K562 (cell line): ENCODE measurements at regions not wholly inside any gene's neighbourhood (a gene's known extent, or its start where the extent isn't known, plus 50 kb on each side); places are given as distances from the start of the nearest gene placed in this dataset.

Experiments used
- ATF2 ChIP-seq: sonication (generic); formaldehyde crosslinking; IDR thresholded peaks from 2 replicates; pipeline ENCODE4 v1.8.1; 2022; ENCODE audit warnings: missing genetic modification reagents
- E2F8 ChIP-seq: fragments of 450-650 bp; IDR thresholded peaks from 2 replicates; pipeline ENCODE4 v1.7.1; 2018; ENCODE audit warnings: mild to moderate bottlenecking, low read depth; ENCODE audit not compliant: partially characterized antibody
- FOXA1 ChIP-seq: fragments of 450-650 bp; IDR thresholded peaks from 2 replicates; pipeline ENCODE4 v1.6.1; 2016; ENCODE audit warnings: mild to moderate bottlenecking, borderline replicate concordance
- FOXK2 ChIP-seq, 2 experiments: fragments of 450-650 bp; IDR thresholded peaks in 1 of 2; conservative IDR thresholded peaks in 1 of 2; 2 replicates each; pipeline ENCODE4 v1.6.1; 2016; ENCODE audit warnings: low read depth in 2 of 2, mild to moderate bottlenecking in 1 of 2
- GABPA ChIP-seq: fragments of 200-800 bp; sonication (Bioruptor generic); conservative IDR thresholded peaks from 2 replicates; pipeline ENCODE4 v1.6.1; 2016; ENCODE audit warnings: low read depth, missing genetic modification characterization, missing compliant biosample characterization
- KDM1A ChIP-seq, 2 experiments: fragments of 450-650 bp; IDR thresholded peaks; 2 replicates each; pipeline ENCODE4 v1.6.1; 2016; ENCODE audit warnings: mild to moderate bottlenecking in 2 of 2
- NFYB ChIP-seq: IDR thresholded peaks from 2 replicates; pipeline ENCODE4 v1.6.1; 2011; ENCODE audit warnings: mild to moderate bottlenecking, moderate library complexity; ENCODE audit not compliant: insufficient read length; ENCODE audit errors: extremely low read depth
- RBFOX2 ChIP-seq: fragments of 200-400 bp; formaldehyde crosslinking; IDR thresholded peaks from 2 replicates; pipeline ENCODE4 v1.6.1; 2017; ENCODE audit warnings: low read depth, mild to moderate bottlenecking, low read length, moderate library complexity
- ZNF12 ChIP-seq: sonication (generic); formaldehyde crosslinking; IDR thresholded peaks from 2 replicates; pipeline ENCODE4 v1.4.0; 2020; ENCODE audit warnings: mild to moderate bottlenecking, missing genetic modification reagents
- TF ChIP-seq, protein P1 (sequence below), 3 experiments: IDR thresholded peaks in 2 of 3; conservative IDR thresholded peaks in 1 of 3; 2 replicates each; pipeline ENCODE4 v1.5.1; 2011 to 2012; ENCODE audit warnings: low read length in 3 of 3, mild to moderate bottlenecking in 3 of 3, control low read depth in 2 of 3, improper control_type of control experiment in 1 of 3, inconsistent platforms in 1 of 3, low read depth in 1 of 3, mixed read lengths in 1 of 3, moderate library complexity in 1 of 3; ENCODE audit not compliant: insufficient read depth in 2 of 3

DNA sequence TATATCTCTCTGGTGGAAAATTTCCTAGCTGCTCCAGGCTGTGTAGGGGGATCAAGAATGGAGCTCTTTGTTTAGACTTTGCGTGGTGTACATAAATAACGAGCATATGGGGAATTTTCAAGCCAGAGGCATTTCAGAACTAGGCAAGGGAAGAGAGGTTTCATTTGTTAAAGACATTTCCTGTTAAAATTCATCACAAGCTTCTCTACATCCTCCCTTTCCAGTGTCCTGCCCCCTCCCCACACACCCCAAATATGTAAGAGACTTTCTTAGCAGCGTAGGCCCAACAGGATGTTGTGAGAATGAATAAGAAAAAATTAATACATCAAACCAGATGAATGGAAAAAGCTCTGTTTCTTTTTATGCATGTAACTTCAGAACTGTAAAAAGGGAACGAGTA lies 150.3 kb downstream of the GPBP1 start:
- TF ChIP-seq ATF2 (CRISPR knock-in tag): no peak
- no peak for TF ChIP-seq KDM1A (IDR thresholded peaks at IDR 0.05)
- no peak for TF ChIP-seq GABPA (tag)
- no peak for TF ChIP-seq ZNF12 (CRISPR knock-in tag)
- TF ChIP-seq FOXA1: no peak
- TF ChIP-seq FOXK2 (conservative IDR thresholded peaks at IDR 0.05 in 1 of 2, IDR thresholded peaks at IDR 0.05 in 1 of 2; ENCODE audit: low read depth in 2 of 2): no peak
- no peak for TF ChIP-seq E2F8
- no peak for TF ChIP-seq NFYB
- no peak for TF ChIP-seq RBFOX2
- TF ChIP-seq, protein P1, sequence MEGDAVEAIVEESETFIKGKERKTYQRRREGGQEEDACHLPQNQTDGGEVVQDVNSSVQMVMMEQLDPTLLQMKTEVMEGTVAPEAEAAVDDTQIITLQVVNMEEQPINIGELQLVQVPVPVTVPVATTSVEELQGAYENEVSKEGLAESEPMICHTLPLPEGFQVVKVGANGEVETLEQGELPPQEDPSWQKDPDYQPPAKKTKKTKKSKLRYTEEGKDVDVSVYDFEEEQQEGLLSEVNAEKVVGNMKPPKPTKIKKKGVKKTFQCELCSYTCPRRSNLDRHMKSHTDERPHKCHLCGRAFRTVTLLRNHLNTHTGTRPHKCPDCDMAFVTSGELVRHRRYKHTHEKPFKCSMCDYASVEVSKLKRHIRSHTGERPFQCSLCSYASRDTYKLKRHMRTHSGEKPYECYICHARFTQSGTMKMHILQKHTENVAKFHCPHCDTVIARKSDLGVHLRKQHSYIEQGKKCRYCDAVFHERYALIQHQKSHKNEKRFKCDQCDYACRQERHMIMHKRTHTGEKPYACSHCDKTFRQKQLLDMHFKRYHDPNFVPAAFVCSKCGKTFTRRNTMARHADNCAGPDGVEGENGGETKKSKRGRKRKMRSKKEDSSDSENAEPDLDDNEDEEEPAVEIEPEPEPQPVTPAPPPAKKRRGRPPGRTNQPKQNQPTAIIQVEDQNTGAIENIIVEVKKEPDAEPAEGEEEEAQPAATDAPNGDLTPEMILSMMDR (IDR thresholded peaks at IDR 0.05 in 2 of 3, conservative IDR thresholded peaks at IDR 0.05 in 1 of 3; ENCODE audit: insufficient read depth in 2 of 3, low read depth in 1 of 3, low read length in 3 of 3): no peak
